ENCODE measurements at regions not wholly inside any gene's neighbourhood (a gene's known extent, or its start where the extent isn't known, plus 50 kb on each side); places are given as distances from the start of the nearest gene placed in this dataset.

- TF ChIP-seq POLR2A (IDR thresholded peaks at IDR 0.05): no peak
- TF ChIP-seq CTCF (IDR thresholded peaks at IDR 0.05): no peak
These were observed 683.0 kb downstream of the DHX35 start for GRCh38 chr20:39645131-39645530.

All from stomach (tissue), 4 donors.